ENCODE measurements at regions not wholly inside any gene's neighbourhood (a gene's known extent, or its start where the extent isn't known, plus 50 kb on each side); places are given as distances from the start of the nearest gene placed in this dataset.

DNA sequence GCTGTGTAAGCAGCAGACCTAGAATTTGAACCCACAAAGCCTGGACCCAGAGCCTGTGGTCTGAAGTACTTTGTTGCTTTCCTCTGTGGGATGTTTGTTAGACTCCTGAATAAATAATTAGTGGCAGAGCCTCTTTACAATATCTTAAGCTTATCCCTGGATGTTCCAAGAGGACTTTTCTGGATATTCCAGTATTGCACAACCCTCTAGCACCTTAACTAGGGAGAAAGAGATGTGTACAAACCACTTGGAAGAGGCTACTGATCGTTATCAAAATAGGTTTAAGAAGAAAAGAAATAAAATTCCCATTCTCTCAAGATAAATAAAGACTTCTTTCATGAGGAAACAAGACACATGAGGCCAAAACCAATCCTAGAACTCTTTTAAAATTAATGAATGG lies 632.4 kb downstream of the CDH11 start:
- SMC1A ChIA-PET (ENCODE audit: uncharacterized antibody, unreplicated experiment), result interaction anchor here (0.6 kb wide), 1 partner anchor 532 kb away, joined by 3 read pairs; no protein-coding TSS in a partner anchor
- CTCF ChIA-PET, result no interaction called here
- Histone ChIP-seq H3K27ac (ENCODE audit: control insufficient read depth, insufficient read depth) (no peak overlapping the region), H3K9me3 (replicated peaks; ENCODE audit: control insufficient read depth, insufficient read depth, low read length) (no peaks in the 10 kb centered on the region), H3K4me3 (no peak overlapping the region), H3K4me2 (ENCODE audit: control insufficient read depth, insufficient read depth) (no peak overlapping the region), H4K20me1 (ENCODE audit: control insufficient read depth, insufficient read depth) (no peaks in the 10 kb centered on the region), H3K36me3 (ENCODE audit: control insufficient read depth in 2 of 2, insufficient read depth in 2 of 2, low read length in 1 of 2) (no peaks in the 10 kb centered on the region), H2AFZ (ENCODE audit: control insufficient read depth, low read depth, low read length) (no peak overlapping the region), H3K27me3 (replicated peaks in 1 of 2; ENCODE audit: control insufficient read depth in 2 of 2, insufficient read depth in 2 of 2, low read length in 1 of 2) (no peaks in the 10 kb centered on the region), H3K9ac (ENCODE audit: control insufficient read depth, insufficient read depth, low read length) (no peak overlapping the region), H3K4me1 (ENCODE audit: control insufficient read depth, insufficient read depth, low read length) (no peaks in the 10 kb centered on the region), H3K79me2 (ENCODE audit: control insufficient read depth, insufficient read depth, low read length) (no peaks in the 10 kb centered on the region)
- WGBS (ENCODE audit: insufficient coverage, insufficient replicate concordance, low lambda C conversion rate, missing lambda C conversion rate), result 0% methylated on average over 1 of the region's 1 CpG
- FAIRE-seq (no peak), DNase-seq (ENCODE audit: low read depth, low spot score) (no peak), ATAC-seq (no peak)
- RAD21 ChIA-PET (ENCODE audit: unreplicated experiment), result no interaction called here
- in situ Hi-C loops (cut with MboI) (no loop called here), intact Hi-C loops (cut with micrococcal nuclease; ENCODE audit: unreplicated experiment) (no loop called here)
- TF ChIP-seq NFYB (IDR thresholded peaks at IDR 0.05; ENCODE audit: insufficient read depth, low read depth, low read length) (no peak), FOXK2 (IDR thresholded peaks at IDR 0.05) (no peak), ZNF274 (IDR thresholded peaks at IDR 0.05; ENCODE audit: insufficient read depth, insufficient read length) (no peak), SPI1 (IDR thresholded peaks at IDR 0.05; ENCODE audit: borderline replicate concordance, insufficient read depth, low read depth, low read length) (no peak), NR2C2 (IDR thresholded peaks at IDR 0.05; ENCODE audit: borderline replicate concordance, control insufficient read depth, insufficient read length, low read depth) (no peak), RFX5 (IDR thresholded peaks at IDR 0.05; ENCODE audit: low read depth, low read length) (no peak), CHD4 (IDR thresholded peaks at IDR 0.05) (no peak), GABPA (IDR thresholded peaks at IDR 0.05; ENCODE audit: low read depth) (no peak), RCOR1 (conservative IDR thresholded peaks at IDR 0.05; ENCODE audit: low read depth, low read length) (no peak), SMARCA5 (IDR thresholded peaks at IDR 0.05) (no peak), ATF7 (IDR thresholded peaks at IDR 0.05; ENCODE audit: low read depth) (no peak), ZZZ3 (IDR thresholded peaks at IDR 0.05; ENCODE audit: control insufficient read depth, insufficient read length, low read depth) (no peak)
- TF ChIP-seq, protein P1, sequence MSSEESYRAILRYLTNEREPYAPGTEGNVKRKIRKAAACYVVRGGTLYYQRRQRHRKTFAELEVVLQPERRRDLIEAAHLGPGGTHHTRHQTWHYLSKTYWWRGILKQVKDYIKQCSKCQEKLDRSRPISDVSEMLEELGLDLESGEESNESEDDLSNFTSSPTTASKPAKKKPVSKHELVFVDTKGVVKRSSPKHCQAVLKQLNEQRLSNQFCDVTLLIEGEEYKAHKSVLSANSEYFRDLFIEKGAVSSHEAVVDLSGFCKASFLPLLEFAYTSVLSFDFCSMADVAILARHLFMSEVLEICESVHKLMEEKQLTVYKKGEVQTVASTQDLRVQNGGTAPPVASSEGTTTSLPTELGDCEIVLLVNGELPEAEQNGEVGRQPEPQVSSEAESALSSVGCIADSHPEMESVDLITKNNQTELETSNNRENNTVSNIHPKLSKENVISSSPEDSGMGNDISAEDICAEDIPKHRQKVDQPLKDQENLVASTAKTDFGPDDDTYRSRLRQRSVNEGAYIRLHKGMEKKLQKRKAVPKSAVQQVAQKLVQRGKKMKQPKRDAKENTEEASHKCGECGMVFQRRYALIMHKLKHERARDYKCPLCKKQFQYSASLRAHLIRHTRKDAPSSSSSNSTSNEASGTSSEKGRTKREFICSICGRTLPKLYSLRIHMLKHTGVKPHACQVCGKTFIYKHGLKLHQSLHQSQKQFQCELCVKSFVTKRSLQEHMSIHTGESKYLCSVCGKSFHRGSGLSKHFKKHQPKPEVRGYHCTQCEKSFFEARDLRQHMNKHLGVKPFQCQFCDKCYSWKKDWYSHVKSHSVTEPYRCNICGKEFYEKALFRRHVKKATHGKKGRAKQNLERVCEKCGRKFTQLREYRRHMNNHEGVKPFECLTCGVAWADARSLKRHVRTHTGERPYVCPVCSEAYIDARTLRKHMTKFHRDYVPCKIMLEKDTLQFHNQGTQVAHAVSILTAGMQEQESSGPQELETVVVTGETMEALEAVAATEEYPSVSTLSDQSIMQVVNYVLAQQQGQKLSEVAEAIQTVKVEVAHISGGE (CRISPR knock-in tag; IDR thresholded peaks at IDR 0.05), result no peak
- TF ChIP-seq, protein P2, sequence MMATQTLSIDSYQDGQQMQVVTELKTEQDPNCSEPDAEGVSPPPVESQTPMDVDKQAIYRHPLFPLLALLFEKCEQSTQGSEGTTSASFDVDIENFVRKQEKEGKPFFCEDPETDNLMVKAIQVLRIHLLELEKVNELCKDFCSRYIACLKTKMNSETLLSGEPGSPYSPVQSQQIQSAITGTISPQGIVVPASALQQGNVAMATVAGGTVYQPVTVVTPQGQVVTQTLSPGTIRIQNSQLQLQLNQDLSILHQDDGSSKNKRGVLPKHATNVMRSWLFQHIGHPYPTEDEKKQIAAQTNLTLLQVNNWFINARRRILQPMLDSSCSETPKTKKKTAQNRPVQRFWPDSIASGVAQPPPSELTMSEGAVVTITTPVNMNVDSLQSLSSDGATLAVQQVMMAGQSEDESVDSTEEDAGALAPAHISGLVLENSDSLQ (IDR thresholded peaks at IDR 0.05), result no peak
- TF ChIP-seq, protein P3, sequence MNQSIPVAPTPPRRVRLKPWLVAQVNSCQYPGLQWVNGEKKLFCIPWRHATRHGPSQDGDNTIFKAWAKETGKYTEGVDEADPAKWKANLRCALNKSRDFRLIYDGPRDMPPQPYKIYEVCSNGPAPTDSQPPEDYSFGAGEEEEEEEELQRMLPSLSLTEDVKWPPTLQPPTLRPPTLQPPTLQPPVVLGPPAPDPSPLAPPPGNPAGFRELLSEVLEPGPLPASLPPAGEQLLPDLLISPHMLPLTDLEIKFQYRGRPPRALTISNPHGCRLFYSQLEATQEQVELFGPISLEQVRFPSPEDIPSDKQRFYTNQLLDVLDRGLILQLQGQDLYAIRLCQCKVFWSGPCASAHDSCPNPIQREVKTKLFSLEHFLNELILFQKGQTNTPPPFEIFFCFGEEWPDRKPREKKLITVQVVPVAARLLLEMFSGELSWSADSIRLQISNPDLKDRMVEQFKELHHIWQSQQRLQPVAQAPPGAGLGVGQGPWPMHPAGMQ (IDR thresholded peaks at IDR 0.05; ENCODE audit: borderline replicate concordance), result no peak
- TF ChIP-seq, protein P4, sequence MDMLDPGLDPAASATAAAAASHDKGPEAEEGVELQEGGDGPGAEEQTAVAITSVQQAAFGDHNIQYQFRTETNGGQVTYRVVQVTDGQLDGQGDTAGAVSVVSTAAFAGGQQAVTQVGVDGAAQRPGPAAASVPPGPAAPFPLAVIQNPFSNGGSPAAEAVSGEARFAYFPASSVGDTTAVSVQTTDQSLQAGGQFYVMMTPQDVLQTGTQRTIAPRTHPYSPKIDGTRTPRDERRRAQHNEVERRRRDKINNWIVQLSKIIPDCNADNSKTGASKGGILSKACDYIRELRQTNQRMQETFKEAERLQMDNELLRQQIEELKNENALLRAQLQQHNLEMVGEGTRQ (IDR thresholded peaks at IDR 0.05; ENCODE audit: borderline replicate concordance, low read depth, low read length), result no peak
- POLR2A ChIA-PET, result no interaction called here
- BruUV-seq (replicated peaks), result no TSS peak
